C4-2B (cell line): ENCODE measurements at regions not wholly inside any gene's neighbourhood (a gene's known extent, or its start where the extent isn't known, plus 50 kb on each side); places are given as distances from the start of the nearest gene placed in this dataset.

Experiments
- ZFX ChIP-seq: fragments of 450-650 bp; IDR thresholded peaks from 2 replicates; pipeline ENCODE4 v1.6.1; 2017
- TF ChIP-seq, protein P1 (sequence below): fragments of 450-650 bp; conservative IDR thresholded peaks from 2 replicates; pipeline ENCODE4 v1.5.1; 2017; ENCODE audit warnings: mild to moderate bottlenecking

DNA sequence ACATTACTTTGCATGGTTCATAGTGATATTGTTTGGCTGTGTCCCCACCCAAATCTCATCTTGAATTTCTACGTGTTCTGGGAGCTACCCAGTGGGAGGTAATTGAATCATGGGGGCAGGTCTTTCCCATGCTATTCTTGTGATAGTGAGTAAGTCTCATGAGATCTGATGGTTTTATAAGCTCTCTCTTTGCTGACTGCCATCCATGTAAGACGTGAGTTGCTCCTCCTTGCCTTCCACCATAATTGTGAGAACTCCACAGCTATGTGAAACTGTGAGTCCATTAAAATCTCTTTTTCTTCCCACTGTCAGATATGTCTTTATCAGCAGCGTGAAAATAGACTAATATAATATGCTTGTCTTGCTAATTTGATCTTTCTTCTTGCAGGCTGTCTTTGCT is 200.4 kb upstream of the NOX3 start:
- TF ChIP-seq, protein P1, sequence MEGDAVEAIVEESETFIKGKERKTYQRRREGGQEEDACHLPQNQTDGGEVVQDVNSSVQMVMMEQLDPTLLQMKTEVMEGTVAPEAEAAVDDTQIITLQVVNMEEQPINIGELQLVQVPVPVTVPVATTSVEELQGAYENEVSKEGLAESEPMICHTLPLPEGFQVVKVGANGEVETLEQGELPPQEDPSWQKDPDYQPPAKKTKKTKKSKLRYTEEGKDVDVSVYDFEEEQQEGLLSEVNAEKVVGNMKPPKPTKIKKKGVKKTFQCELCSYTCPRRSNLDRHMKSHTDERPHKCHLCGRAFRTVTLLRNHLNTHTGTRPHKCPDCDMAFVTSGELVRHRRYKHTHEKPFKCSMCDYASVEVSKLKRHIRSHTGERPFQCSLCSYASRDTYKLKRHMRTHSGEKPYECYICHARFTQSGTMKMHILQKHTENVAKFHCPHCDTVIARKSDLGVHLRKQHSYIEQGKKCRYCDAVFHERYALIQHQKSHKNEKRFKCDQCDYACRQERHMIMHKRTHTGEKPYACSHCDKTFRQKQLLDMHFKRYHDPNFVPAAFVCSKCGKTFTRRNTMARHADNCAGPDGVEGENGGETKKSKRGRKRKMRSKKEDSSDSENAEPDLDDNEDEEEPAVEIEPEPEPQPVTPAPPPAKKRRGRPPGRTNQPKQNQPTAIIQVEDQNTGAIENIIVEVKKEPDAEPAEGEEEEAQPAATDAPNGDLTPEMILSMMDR: no peak
- no peak for TF ChIP-seq ZFX
